Panc1 (cell line): ENCODE measurements at regions not wholly inside any gene's neighbourhood (a gene's known extent, or its start where the extent isn't known, plus 50 kb on each side); places are given as distances from the start of the nearest gene placed in this dataset.

ENCODE experiments used
- POLR2AphosphoS5 ChIP-seq: IDR thresholded peaks from 2 replicates; pipeline ENCODE4 v1.6.1; 2012; ENCODE audit warnings: mild to moderate bottlenecking, low read depth, low read length, moderate library complexity
- SIN3A ChIP-seq: IDR thresholded peaks from 2 replicates; pipeline ENCODE4 v1.6.1; 2012; ENCODE audit warnings: low read depth, mild to moderate bottlenecking, low read length, moderate library complexity, borderline replicate concordance; ENCODE audit not compliant: insufficient read depth
- TCF7L2 ChIP-seq: IDR thresholded peaks from 2 replicates; pipeline ENCODE4 v1.6.1; 2011; ENCODE audit warnings: mild to moderate bottlenecking, low read depth, low read length, inconsistent platforms
- TF ChIP-seq, protein P1 (sequence below): fragments of 450-650 bp; IDR thresholded peaks from 2 replicates; pipeline ENCODE4 v1.5.1; 2017; ENCODE audit warnings: mild to moderate bottlenecking
- TF ChIP-seq, protein P2 (sequence below), 2 experiments: IDR thresholded peaks; 2 replicates each; pipeline ENCODE4 v1.6.1; 2011 to 2012; ENCODE audit warnings: low read depth in 2 of 2, control low read depth in 1 of 2, low read length in 1 of 2, mild to moderate bottlenecking in 1 of 2, moderate library complexity in 1 of 2; ENCODE audit not compliant: insufficient read depth in 1 of 2

DNA sequence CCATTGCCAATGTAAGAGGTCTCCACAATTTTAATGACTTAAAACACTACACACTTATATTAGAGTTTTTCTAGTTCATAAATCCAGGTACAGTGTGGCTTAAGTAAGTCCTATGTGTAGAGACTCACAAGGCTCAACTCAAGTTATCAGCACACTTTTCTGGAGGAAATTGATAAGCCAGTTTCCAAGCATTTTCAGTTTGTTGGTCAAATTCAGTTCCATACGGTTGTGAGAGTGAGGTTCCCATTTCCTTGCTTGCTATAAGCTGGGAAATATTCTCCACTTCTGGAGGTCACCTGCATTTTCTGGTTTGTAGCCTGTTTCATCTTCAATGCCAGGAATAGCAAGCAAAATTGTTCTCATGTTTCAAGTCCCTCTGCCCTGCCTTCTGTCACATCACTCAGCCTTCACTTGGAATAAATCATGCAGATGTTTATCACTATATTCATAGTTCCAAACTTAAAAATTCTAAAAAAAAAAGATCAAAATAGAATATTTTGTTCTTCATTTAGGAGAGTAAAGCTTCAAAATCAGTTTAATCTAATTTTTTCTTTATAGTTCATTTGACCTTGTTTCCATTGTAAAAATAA, 1137.5 kb upstream of the INTU start:
- TF ChIP-seq POLR2AphosphoS5 (no peak), TCF7L2 (no peak), SIN3A (no peak)
- TF ChIP-seq, protein P1, sequence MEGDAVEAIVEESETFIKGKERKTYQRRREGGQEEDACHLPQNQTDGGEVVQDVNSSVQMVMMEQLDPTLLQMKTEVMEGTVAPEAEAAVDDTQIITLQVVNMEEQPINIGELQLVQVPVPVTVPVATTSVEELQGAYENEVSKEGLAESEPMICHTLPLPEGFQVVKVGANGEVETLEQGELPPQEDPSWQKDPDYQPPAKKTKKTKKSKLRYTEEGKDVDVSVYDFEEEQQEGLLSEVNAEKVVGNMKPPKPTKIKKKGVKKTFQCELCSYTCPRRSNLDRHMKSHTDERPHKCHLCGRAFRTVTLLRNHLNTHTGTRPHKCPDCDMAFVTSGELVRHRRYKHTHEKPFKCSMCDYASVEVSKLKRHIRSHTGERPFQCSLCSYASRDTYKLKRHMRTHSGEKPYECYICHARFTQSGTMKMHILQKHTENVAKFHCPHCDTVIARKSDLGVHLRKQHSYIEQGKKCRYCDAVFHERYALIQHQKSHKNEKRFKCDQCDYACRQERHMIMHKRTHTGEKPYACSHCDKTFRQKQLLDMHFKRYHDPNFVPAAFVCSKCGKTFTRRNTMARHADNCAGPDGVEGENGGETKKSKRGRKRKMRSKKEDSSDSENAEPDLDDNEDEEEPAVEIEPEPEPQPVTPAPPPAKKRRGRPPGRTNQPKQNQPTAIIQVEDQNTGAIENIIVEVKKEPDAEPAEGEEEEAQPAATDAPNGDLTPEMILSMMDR: no peak
- TF ChIP-seq, protein P2, sequence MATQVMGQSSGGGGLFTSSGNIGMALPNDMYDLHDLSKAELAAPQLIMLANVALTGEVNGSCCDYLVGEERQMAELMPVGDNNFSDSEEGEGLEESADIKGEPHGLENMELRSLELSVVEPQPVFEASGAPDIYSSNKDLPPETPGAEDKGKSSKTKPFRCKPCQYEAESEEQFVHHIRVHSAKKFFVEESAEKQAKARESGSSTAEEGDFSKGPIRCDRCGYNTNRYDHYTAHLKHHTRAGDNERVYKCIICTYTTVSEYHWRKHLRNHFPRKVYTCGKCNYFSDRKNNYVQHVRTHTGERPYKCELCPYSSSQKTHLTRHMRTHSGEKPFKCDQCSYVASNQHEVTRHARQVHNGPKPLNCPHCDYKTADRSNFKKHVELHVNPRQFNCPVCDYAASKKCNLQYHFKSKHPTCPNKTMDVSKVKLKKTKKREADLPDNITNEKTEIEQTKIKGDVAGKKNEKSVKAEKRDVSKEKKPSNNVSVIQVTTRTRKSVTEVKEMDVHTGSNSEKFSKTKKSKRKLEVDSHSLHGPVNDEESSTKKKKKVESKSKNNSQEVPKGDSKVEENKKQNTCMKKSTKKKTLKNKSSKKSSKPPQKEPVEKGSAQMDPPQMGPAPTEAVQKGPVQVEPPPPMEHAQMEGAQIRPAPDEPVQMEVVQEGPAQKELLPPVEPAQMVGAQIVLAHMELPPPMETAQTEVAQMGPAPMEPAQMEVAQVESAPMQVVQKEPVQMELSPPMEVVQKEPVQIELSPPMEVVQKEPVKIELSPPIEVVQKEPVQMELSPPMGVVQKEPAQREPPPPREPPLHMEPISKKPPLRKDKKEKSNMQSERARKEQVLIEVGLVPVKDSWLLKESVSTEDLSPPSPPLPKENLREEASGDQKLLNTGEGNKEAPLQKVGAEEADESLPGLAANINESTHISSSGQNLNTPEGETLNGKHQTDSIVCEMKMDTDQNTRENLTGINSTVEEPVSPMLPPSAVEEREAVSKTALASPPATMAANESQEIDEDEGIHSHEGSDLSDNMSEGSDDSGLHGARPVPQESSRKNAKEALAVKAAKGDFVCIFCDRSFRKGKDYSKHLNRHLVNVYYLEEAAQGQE (IDR thresholded peaks at IDR 0.05; ENCODE audit: insufficient read depth in 1 of 2, low read depth in 2 of 2, low read length in 1 of 2): no peak
